ENCODE measurements at regions not wholly inside any gene's neighbourhood (a gene's known extent, or its start where the extent isn't known, plus 50 kb on each side); places are given as distances from the start of the nearest gene placed in this dataset.
"Not testable (repeated sequence)": the region's sequence is repeated elsewhere in the genome, so short reads cannot be mapped to it uniquely, and the experiment has no call there.

- Histone ChIP-seq H3K4me3 (ENCODE audit: insufficient read depth, low read length) (peak overlapping the region; percentile 30), H3K9me3 (ENCODE audit: low read depth, low read length) (no peaks in the 10 kb centered on the region), H3K79me2 (ENCODE audit: insufficient read depth, low read length) (no peaks in the 10 kb centered on the region), H3K27me3 (ENCODE audit: insufficient read depth, low read length) (peaks cover 8% of the 10 kb centered on the region), H2AFZ (ENCODE audit: low read length) (peak overlapping the region; percentile 56), H3K36me3 (ENCODE audit: insufficient read depth, low read length) (no peaks in the 10 kb centered on the region), H3K4me1 (ENCODE audit: insufficient read depth, low read length) (peaks cover 15% of the 10 kb centered on the region), H3K27ac (ENCODE audit: low read depth, low read length) (no peak overlapping the region), H4K20me1 (ENCODE audit: insufficient read depth, low read length) (no peaks in the 10 kb centered on the region), H3K4me2 (ENCODE audit: insufficient read depth, low read length) (peak overlapping the region; percentile 69)
- no peak for TF ChIP-seq CTCF (IDR thresholded peaks at IDR 0.05; ENCODE audit: extremely low read depth, low read depth, low read length)
- peak; percentile 89 for DNase-seq (ENCODE audit: insufficient read length, low spot score, missing footprints)
These were observed 67.6 kb upstream of the SH3GL3 start for GRCh38 chr15:83379579-83379959.

GRCh38 chr15:83380059-83380458, 67.1 kb upstream of the SH3GL3 start:
- no peaks in the 10 kb centered on the region for H3K79me2 ChIP-seq (ENCODE audit: insufficient read depth, low read length)
- no peaks in the 10 kb centered on the region for H4K20me1 ChIP-seq (ENCODE audit: insufficient read depth, low read length)
- TF ChIP-seq CTCF (IDR thresholded peaks at IDR 0.05; ENCODE audit: extremely low read depth, low read depth, low read length) = no peak
- H3K4me1 ChIP-seq (ENCODE audit: insufficient read depth, low read length) = peaks cover 15% of the 10 kb centered on the region
- no peak overlapping the region for H3K27ac ChIP-seq (ENCODE audit: low read depth, low read length)
- H3K27me3 ChIP-seq (ENCODE audit: insufficient read depth, low read length) = peaks cover 6% of the 10 kb centered on the region
- H3K4me3 ChIP-seq (ENCODE audit: insufficient read depth, low read length) = no peak overlapping the region
- DNase-seq (ENCODE audit: insufficient read length, low spot score, missing footprints) = peak; percentile 71
- H2AFZ ChIP-seq (ENCODE audit: low read length) = no peak overlapping the region
- no peaks in the 10 kb centered on the region for H3K36me3 ChIP-seq (ENCODE audit: insufficient read depth, low read length)
- H3K4me2 ChIP-seq (ENCODE audit: insufficient read depth, low read length) = peak overlapping the region; percentile 69
- no peaks in the 10 kb centered on the region for H3K9me3 ChIP-seq (ENCODE audit: low read depth, low read length)

GRCh38 chr15:83380682-83381081, 66.5 kb upstream of the SH3GL3 start:
- peak; percentile 36 for TF ChIP-seq CTCF (IDR thresholded peaks at IDR 0.05; ENCODE audit: extremely low read depth, low read depth, low read length)
- H3K36me3 ChIP-seq (ENCODE audit: insufficient read depth, low read length) = no peaks in the 10 kb centered on the region
- no peaks in the 10 kb centered on the region for H3K27me3 ChIP-seq (ENCODE audit: insufficient read depth, low read length)
- no peak overlapping the region for H3K4me2 ChIP-seq (ENCODE audit: insufficient read depth, low read length)
- H3K4me3 ChIP-seq (ENCODE audit: insufficient read depth, low read length) = no peak overlapping the region
- H2AFZ ChIP-seq (ENCODE audit: low read length) = no peak overlapping the region
- H3K27ac ChIP-seq (ENCODE audit: low read depth, low read length) = no peak overlapping the region
- no peaks in the 10 kb centered on the region for H3K9me3 ChIP-seq (ENCODE audit: low read depth, low read length)
- peaks cover 15% of the 10 kb centered on the region for H3K4me1 ChIP-seq (ENCODE audit: insufficient read depth, low read length)
- no peaks in the 10 kb centered on the region for H3K79me2 ChIP-seq (ENCODE audit: insufficient read depth, low read length)
- no peaks in the 10 kb centered on the region for H4K20me1 ChIP-seq (ENCODE audit: insufficient read depth, low read length)
- peak; percentile 91 for DNase-seq (ENCODE audit: insufficient read length, low spot score, missing footprints)

- not testable (repeated sequence) for H3K4me2 ChIP-seq (ENCODE audit: insufficient read depth, low read length); H3K36me3 ChIP-seq (ENCODE audit: insufficient read depth, low read length); H2AFZ ChIP-seq (ENCODE audit: low read length); H3K27ac ChIP-seq (ENCODE audit: low read depth, low read length); H4K20me1 ChIP-seq (ENCODE audit: insufficient read depth, low read length); H3K79me2 ChIP-seq (ENCODE audit: insufficient read depth, low read length); DNase-seq (ENCODE audit: insufficient read length, low spot score, missing footprints); H3K9me3 ChIP-seq (ENCODE audit: low read depth, low read length); H3K4me3 ChIP-seq (ENCODE audit: insufficient read depth, low read length); H3K27me3 ChIP-seq (ENCODE audit: insufficient read depth, low read length)
- H3K4me1 ChIP-seq (ENCODE audit: insufficient read depth, low read length) = peaks cover 15% of the 10 kb centered on the region
These were observed 63.5 kb upstream of the SH3GL3 start for GRCh38 chr15:83383608-83384139.
